ENCODE measurements at regions not wholly inside any gene's neighbourhood (a gene's known extent, or its start where the extent isn't known, plus 50 kb on each side); places are given as distances from the start of the nearest gene placed in this dataset.
"Not testable (repeated sequence)": the region's sequence is repeated elsewhere in the genome, so short reads cannot be mapped to it uniquely, and the experiment has no call there.

DNA sequence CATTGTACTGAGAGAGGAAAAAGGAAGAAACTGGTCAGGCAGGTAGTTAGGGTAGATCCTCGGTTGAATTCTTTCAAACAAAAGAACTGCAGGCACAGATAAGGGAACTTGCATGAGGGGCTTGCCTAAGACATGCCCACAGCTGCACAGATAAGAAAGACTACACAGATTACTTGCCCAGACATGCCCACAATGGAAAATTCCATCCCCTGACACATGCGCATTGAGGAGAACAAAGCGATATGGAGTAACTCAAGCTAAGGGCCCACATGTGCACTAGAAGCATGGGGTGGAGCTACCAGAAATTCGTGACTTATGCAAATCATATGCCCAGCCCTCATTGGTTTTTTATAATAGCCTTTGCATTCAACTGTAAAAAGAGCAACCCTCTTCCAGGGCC, 181.3 kb upstream of the ZNF521 start:
- Histone ChIP-seq H3K36me3 (no peaks in the 10 kb centered on the region), H3K27ac (no peak overlapping the region), H3K9me3 (no peaks in the 10 kb centered on the region), H3K27me3 (no peaks in the 10 kb centered on the region), H3K4me1 (no peaks in the 10 kb centered on the region), H3K4me3 (replicated peaks in 1 of 3) (no peak overlapping the region)
- no peak for TF ChIP-seq CTCF (IDR thresholded peaks at IDR 0.05)
- no peak for TF ChIP-seq POLR2A (IDR thresholded peaks at IDR 0.05)
- whole genome bisulfite sequencing, 2 donors = 88 to 90% methylated on average over 4 of the region's 4 CpGs
- no peak for DNase-seq
- intact Hi-C loops (cut with DNase I) = no loop called here

DNA sequence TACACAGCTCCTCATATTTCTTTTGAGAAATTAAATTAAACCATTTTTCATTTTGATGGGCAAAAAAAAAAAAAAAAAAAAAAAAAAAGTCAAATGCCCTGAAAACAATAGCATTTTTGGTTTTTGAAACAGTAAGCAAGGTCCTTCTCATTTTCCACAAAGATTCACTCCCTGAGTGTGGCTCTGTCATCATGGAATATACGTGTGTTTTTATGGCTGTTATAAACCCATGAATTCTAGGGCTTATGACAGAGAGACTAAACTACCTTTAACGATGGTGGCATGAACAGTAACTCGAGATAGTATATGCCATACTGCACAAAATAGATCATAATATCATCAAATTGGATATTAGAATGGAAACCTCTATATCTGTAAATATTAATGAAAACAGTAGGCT, 179.2 kb upstream of the ZNF521 start:
- H3K36me3 ChIP-seq = no peaks in the 10 kb centered on the region
- TF ChIP-seq POLR2A (IDR thresholded peaks at IDR 0.05) = no peak
- no peak for TF ChIP-seq CTCF (IDR thresholded peaks at IDR 0.05)
- intact Hi-C loops (cut with DNase I) = no loop called here
- no peak overlapping the region for H3K4me3 ChIP-seq (replicated peaks in 1 of 3)
- DNase-seq = no peak
- H3K27me3 ChIP-seq = no peaks in the 10 kb centered on the region
- H3K27ac ChIP-seq = no peak overlapping the region
- no peaks in the 10 kb centered on the region for H3K4me1 ChIP-seq
- 85 to 88% methylated on average over 3 of the region's 3 CpGs for WGBS, 2 donors
- H3K9me3 ChIP-seq = no peaks in the 10 kb centered on the region

DNA sequence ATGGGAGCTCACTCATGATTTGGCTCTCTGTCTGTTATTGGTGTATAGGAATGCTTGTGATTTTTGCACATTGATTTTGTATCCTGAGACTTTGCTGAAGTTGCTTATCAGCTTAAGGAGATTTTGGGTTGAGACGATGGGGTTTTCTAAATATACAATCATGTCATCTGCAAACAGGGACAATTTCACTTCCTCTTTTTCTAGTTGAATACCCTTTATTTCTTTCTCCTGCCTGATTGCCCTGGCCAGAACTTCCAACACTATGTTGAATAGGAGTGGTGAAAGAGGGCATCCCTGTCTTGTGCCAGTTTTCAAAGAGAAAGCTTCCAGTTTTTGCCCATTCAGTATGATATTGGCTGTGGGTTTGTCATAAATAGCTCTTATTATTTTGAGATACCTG, 173.8 kb upstream of the ZNF521 start:
- H3K27me3 ChIP-seq; H3K27ac ChIP-seq; intact Hi-C loops (cut with DNase I); H3K9me3 ChIP-seq; H3K36me3 ChIP-seq; H3K4me3 ChIP-seq (replicated peaks in 1 of 3); H3K4me1 ChIP-seq; DNase-seq: not testable (repeated sequence)
- 79 to 96% methylated on average over 1 of the region's 1 CpG for WGBS, 2 donors

DNA sequence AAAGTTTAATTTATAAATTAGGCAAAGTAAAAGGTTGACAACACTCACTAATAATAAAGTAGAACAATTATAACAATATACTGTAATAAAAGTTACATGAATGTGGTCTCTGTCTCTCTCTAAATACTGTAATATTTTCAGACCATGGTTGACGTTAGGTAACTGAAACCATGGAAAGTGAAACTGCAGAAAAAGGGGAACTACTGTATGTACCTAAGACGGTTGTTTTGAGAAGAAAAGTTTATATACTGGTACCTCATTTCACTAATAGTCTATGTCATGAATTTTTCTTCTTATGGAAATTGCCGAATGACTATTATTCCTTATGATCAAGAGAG, 166.7 kb upstream of the ZNF521 start:
- no peaks in the 10 kb centered on the region for H3K9me3 ChIP-seq
- H3K27me3 ChIP-seq = no peaks in the 10 kb centered on the region
- no peak for DNase-seq
- TF ChIP-seq CTCF (IDR thresholded peaks at IDR 0.05) (no peak), POLR2A (IDR thresholded peaks at IDR 0.05) (no peak)
- no peaks in the 10 kb centered on the region for H3K36me3 ChIP-seq
- 78 to 89% methylated on average over 3 of the region's 3 CpGs for WGBS, 2 donors
- no peak overlapping the region for H3K27ac ChIP-seq
- intact Hi-C loops (cut with DNase I) = no loop called here
- H3K4me3 ChIP-seq (replicated peaks in 1 of 3) = no peak overlapping the region
- H3K4me1 ChIP-seq = no peaks in the 10 kb centered on the region

GRCh38 chr18:25517881-25518715, 166.1 kb upstream of the ZNF521 start:
- H3K9me3 ChIP-seq = no peaks in the 10 kb centered on the region
- H3K4me3 ChIP-seq (replicated peaks in 1 of 3) = no peak overlapping the region
- DNase-seq = no peak
- H3K36me3 ChIP-seq = no peaks in the 10 kb centered on the region
- no peak overlapping the region for H3K27ac ChIP-seq
- intact Hi-C loops (cut with DNase I) = no loop called here
- WGBS, 2 donors = 27 to 33% methylated on average over 6 of the region's 6 CpGs
- H3K27me3 ChIP-seq = no peaks in the 10 kb centered on the region
- no peak for TF ChIP-seq CTCF (IDR thresholded peaks at IDR 0.05)
- no peak for TF ChIP-seq POLR2A (IDR thresholded peaks at IDR 0.05)
- H3K4me1 ChIP-seq = no peaks in the 10 kb centered on the region

Data from thyroid gland (tissue), 4 donors.